ENCODE measurements at regions not wholly inside any gene's neighbourhood (a gene's known extent, or its start where the extent isn't known, plus 50 kb on each side); places are given as distances from the start of the nearest gene placed in this dataset.

- no peak for TF ChIP-seq CTCF (conservative IDR thresholded peaks at IDR 0.05; ENCODE audit: low read depth)
- POLR2A ChIA-PET (ENCODE audit: low non-redundant PET) = no interaction called here
- CTCF ChIA-PET = no interaction called here
- H3K27ac ChIP-seq = no peak overlapping the region
- no peak for DNase-seq (ENCODE audit: low spot score)
These were observed 496.4 kb upstream of the MDFIC2 start for GRCh38 chr3:70808881-70809280.

- no peak for DNase-seq (ENCODE audit: low spot score)
- H3K27ac ChIP-seq = no peak overlapping the region
- ChIA-PET CTCF (no interaction called here), POLR2A (ENCODE audit: low non-redundant PET) (no interaction called here)
- TF ChIP-seq CTCF (conservative IDR thresholded peaks at IDR 0.05; ENCODE audit: low read depth) = no peak
These were observed 494.1 kb upstream of the MDFIC2 start for GRCh38 chr3:70806556-70806955.

- no peak for TF ChIP-seq CTCF (conservative IDR thresholded peaks at IDR 0.05; ENCODE audit: low read depth)
- DNase-seq (ENCODE audit: low spot score) = no peak
- H3K27ac ChIP-seq = no peak overlapping the region
- CTCF ChIA-PET = no interaction called here
- POLR2A ChIA-PET (ENCODE audit: low non-redundant PET) = no interaction called here
These were observed 493.6 kb upstream of the MDFIC2 start for GRCh38 chr3:70806021-70806420.

- TF ChIP-seq CTCF (conservative IDR thresholded peaks at IDR 0.05; ENCODE audit: low read depth) = no peak
- H3K27ac ChIP-seq = no peak overlapping the region
- CTCF ChIA-PET = no interaction called here
- POLR2A ChIA-PET (ENCODE audit: low non-redundant PET) = no interaction called here
- no peak for DNase-seq (ENCODE audit: low spot score)
These were observed 492.8 kb upstream of the MDFIC2 start for GRCh38 chr3:70805061-70805889.

- ChIA-PET CTCF (no interaction called here), POLR2A (ENCODE audit: low non-redundant PET) (no interaction called here)
- H3K27ac ChIP-seq = no peak overlapping the region
- DNase-seq (ENCODE audit: low spot score) = no peak
- no peak for TF ChIP-seq CTCF (conservative IDR thresholded peaks at IDR 0.05; ENCODE audit: low read depth)
These were observed 491.5 kb upstream of the MDFIC2 start for GRCh38 chr3:70803891-70804290.

- DNase-seq (ENCODE audit: low spot score) = no peak
- no peak overlapping the region for H3K27ac ChIP-seq
- no peak for TF ChIP-seq CTCF (conservative IDR thresholded peaks at IDR 0.05; ENCODE audit: low read depth)
- POLR2A ChIA-PET (ENCODE audit: low non-redundant PET) = no interaction called here
- CTCF ChIA-PET = no interaction called here
These were observed 490.9 kb upstream of the MDFIC2 start for GRCh38 chr3:70803319-70803718.

All from RWPE1 (cell line).